Liver (tissue), 8 donors: ENCODE measurements at regions not wholly inside any gene's neighbourhood (a gene's known extent, or its start where the extent isn't known, plus 50 kb on each side); places are given as distances from the start of the nearest gene placed in this dataset.

Source experiments
- DNase-seq: peaks from one replicate; pipeline ENCODE4 v3.0.0-alpha.2; 2017; ENCODE audit warnings: low spot score
- H3K27ac ChIP-seq, 2 donors: one replicate each; pipeline ENCODE4 v1.7.0; 2013; ENCODE audit warnings: inconsistent platforms in 2 of 2, low read length in 2 of 2, control low read depth in 1 of 2, low read depth in 1 of 2, mild to moderate bottlenecking in 1 of 2
- H3K27me3 ChIP-seq, 4 donors: one replicate each; pipeline versions ENCODE4 v1.6.1 to v1.7.0; 2013; ENCODE audit warnings: low read length in 3 of 4, inconsistent platforms in 1 of 4, mild to moderate bottlenecking in 1 of 4, moderate library complexity in 1 of 4; ENCODE audit not compliant: control insufficient read depth in 4 of 4, insufficient read depth in 4 of 4
- H3K36me3 ChIP-seq, 4 donors: one replicate each; pipeline versions ENCODE4 v1.6.1 to v1.7.0; 2013; ENCODE audit warnings: low read length in 3 of 4, mild to moderate bottlenecking in 3 of 4, low read depth in 1 of 4, moderate library complexity in 1 of 4; ENCODE audit not compliant: control insufficient read depth in 4 of 4, insufficient read depth in 3 of 4
- H3K4me1 ChIP-seq, 4 donors: one replicate each; pipeline versions ENCODE4 v1.6.1 to v1.7.0; 2013; ENCODE audit warnings: low read length in 3 of 4, mild to moderate bottlenecking in 3 of 4, moderate library complexity in 1 of 4; ENCODE audit not compliant: control insufficient read depth in 4 of 4, insufficient read depth in 4 of 4
- H3K4me3 ChIP-seq, 3 donors: one replicate each; pipeline versions ENCODE4 v1.6.1 to v1.7.0; 2013; ENCODE audit warnings: low read length in 3 of 3, control low read depth in 1 of 3, low read depth in 1 of 3, mild to moderate bottlenecking in 1 of 3
- H3K9ac ChIP-seq, 2 donors: one replicate each; pipeline ENCODE4 v1.7.0; 2013; ENCODE audit warnings: low read length in 2 of 2, mild to moderate bottlenecking in 2 of 2, moderate library complexity in 2 of 2, control low read depth in 1 of 2, low read depth in 1 of 2
- H3K9me3 ChIP-seq, 4 donors: one replicate each; pipeline versions ENCODE4 v1.6.1 to v1.7.0; 2013; ENCODE audit warnings: low read length in 3 of 4; ENCODE audit not compliant: control insufficient read depth in 4 of 4
- ATF3 ChIP-seq: IDR thresholded peaks from 2 replicates; pipeline ENCODE4 v1.6.1; 2016; ENCODE audit warnings: antibody characterized with exemption
- CTCF ChIP-seq: fragments of 150-350 bp; IDR thresholded peaks from 2 replicates; pipeline ENCODE4 v1.5.1; 2017; ENCODE audit warnings: improper control_type of control experiment, low read depth, low read length; ENCODE audit not compliant: missing input control
- EGR1 ChIP-seq, 2 donors: IDR thresholded peaks; 2 replicates each; pipeline ENCODE4 v1.6.1; 2016 to 2018; ENCODE audit warnings: antibody characterized with exemption in 2 of 2, low read depth in 2 of 2
- FOXA1 ChIP-seq: IDR thresholded peaks from 2 replicates; pipeline ENCODE4 v1.6.1; 2016; ENCODE audit warnings: antibody characterized with exemption
- GABPA ChIP-seq, 2 donors: IDR thresholded peaks in 1 of 2; conservative IDR thresholded peaks in 1 of 2; 2 replicates each; pipeline ENCODE4 v1.6.1; 2016; ENCODE audit warnings: antibody characterized with exemption in 2 of 2, mild to moderate bottlenecking in 1 of 2, moderate library complexity in 1 of 2
- HNF4A ChIP-seq, 2 donors: conservative IDR thresholded peaks; 2 replicates each; pipeline ENCODE4 v1.6.1; 2016; ENCODE audit warnings: antibody characterized with exemption in 2 of 2, mild to moderate bottlenecking in 2 of 2
- HNF4G ChIP-seq: IDR thresholded peaks from 2 replicates; pipeline ENCODE4 v1.6.1; 2016; ENCODE audit warnings: antibody characterized with exemption
- NR2F2 ChIP-seq: IDR thresholded peaks from 2 replicates; pipeline ENCODE4 v1.6.1; 2016; ENCODE audit warnings: antibody characterized with exemption
- REST ChIP-seq: IDR thresholded peaks from 2 replicates; pipeline ENCODE4 v1.6.1; 2016; ENCODE audit warnings: antibody characterized with exemption, mild to moderate bottlenecking
- YY1 ChIP-seq: IDR thresholded peaks from 2 replicates; pipeline ENCODE4 v1.6.1; 2016; ENCODE audit warnings: antibody characterized with exemption, mild to moderate bottlenecking
- ZBTB33 ChIP-seq: IDR thresholded peaks from 2 replicates; pipeline ENCODE4 v1.6.1; 2016; ENCODE audit warnings: antibody characterized with exemption
- WGBS: extraction: QIAGEN DNeasy Blood & Tissue Kit; methylation state at CpG from one replicate; pipeline ENCODE4 v1.1.7; 2013; 5-methylcytosine and 5-hydroxymethylcytosine counted together
- donor health status: healthy.
- donor health status: healthy.
- donor health status: healthy.
- donor health status: healthy.
- donor health status: healthy.

GRCh38 chr3:117471831-117472230, 762.3 kb downstream of the TUSC7 start:
- no peaks in the 10 kb centered on the region for H3K4me1 ChIP-seq
- no peak for TF ChIP-seq CTCF
- TF ChIP-seq YY1 = no peak
- TF ChIP-seq NR2F2 = no peak
- TF ChIP-seq FOXA1 = no peak
- TF ChIP-seq ZBTB33 = no peak
- TF ChIP-seq REST = no peak
- TF ChIP-seq EGR1 (IDR thresholded peaks at IDR 0.05; ENCODE audit: low read depth in 2 of 2) = no peak
- TF ChIP-seq HNF4G = no peak
- H3K9ac ChIP-seq = no peak overlapping the region
- DNase-seq = no peak
- no peak overlapping the region for H3K27ac ChIP-seq
- H3K4me3 ChIP-seq = no peak overlapping the region
- H3K36me3 ChIP-seq = no peaks in the 10 kb centered on the region
- WGBS = 26% methylated on average over 1 of the region's 1 CpG
- H3K9me3 ChIP-seq = no peaks in the 10 kb centered on the region
- H3K27me3 ChIP-seq = no peaks in the 10 kb centered on the region

- no peaks in the 10 kb centered on the region for H3K4me1 ChIP-seq
- no peak overlapping the region for H3K9ac ChIP-seq
- no peak overlapping the region for H3K4me3 ChIP-seq
- H3K9me3 ChIP-seq = no peaks in the 10 kb centered on the region
- WGBS = 34% methylated on average over 8 of the region's 8 CpGs
- DNase-seq = no peak
- H3K27me3 ChIP-seq = peaks cover 0 to 5% (median 0%) of the 10 kb centered on the region in 4 donors
- no peak overlapping the region for H3K27ac ChIP-seq
- TF ChIP-seq YY1 = no peak
- TF ChIP-seq GABPA (IDR thresholded peaks at IDR 0.05 in 1 of 2, conservative IDR thresholded peaks at IDR 0.05 in 1 of 2) = no peak
- TF ChIP-seq EGR1 (IDR thresholded peaks at IDR 0.05; ENCODE audit: low read depth in 2 of 2) = no peak
- TF ChIP-seq HNF4A (conservative IDR thresholded peaks at IDR 0.05) = no peak
- no peak for TF ChIP-seq ATF3
- H3K36me3 ChIP-seq = no peaks in the 10 kb centered on the region
Observed at GRCh38 chr3:117473981-117474538, 764.5 kb downstream of the TUSC7 start.
